ENCODE measurements at regions not wholly inside any gene's neighbourhood (a gene's known extent, or its start where the extent isn't known, plus 50 kb on each side); places are given as distances from the start of the nearest gene placed in this dataset.

DNA sequence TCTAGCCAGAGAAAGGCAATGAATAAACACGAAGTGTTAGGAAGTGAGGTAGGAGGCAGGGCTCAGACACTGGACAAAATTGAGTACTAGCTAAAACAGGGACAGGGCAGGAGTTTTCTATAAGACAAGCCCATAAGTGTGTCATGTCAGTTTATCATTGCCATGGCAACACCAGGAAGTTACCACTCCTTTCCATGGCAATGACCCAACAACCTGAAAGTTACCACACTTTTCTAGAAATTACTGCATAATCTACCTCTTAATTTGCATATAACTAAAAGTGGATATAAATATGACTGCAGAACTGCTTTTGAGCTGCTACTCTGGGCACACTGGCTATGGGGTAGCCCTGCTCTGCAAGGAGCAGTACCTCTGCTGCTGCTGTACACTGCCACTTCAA is 442.5 kb upstream of the COX7C start (continued):
- TF ChIP-seq, protein P1, sequence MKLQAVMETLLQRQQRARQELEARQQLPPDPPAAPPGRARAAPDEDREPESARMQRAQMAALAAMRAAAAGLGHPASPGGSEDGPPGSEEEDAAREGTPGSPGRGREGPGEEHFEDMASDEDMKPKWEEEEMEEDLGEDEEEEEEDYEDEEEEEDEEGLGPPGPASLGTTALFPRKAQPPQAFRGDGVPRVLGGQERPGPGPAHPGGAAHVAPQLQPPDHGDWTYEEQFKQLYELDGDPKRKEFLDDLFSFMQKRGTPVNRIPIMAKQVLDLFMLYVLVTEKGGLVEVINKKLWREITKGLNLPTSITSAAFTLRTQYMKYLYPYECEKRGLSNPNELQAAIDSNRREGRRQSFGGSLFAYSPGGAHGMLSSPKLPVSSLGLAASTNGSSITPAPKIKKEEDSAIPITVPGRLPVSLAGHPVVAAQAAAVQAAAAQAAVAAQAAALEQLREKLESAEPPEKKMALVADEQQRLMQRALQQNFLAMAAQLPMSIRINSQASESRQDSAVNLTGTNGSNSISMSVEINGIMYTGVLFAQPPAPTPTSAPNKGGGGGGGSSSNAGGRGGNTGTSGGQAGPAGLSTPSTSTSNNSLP (IDR thresholded peaks at IDR 0.05; ENCODE audit: low read depth, low read length) = no peak
- TF ChIP-seq ZSCAN22 (CRISPR knock-in tag; IDR thresholded peaks at IDR 0.05) = no peak
- TF ChIP-seq ZNF614 (CRISPR knock-in tag; IDR thresholded peaks at IDR 0.05; ENCODE audit: borderline replicate concordance) = no peak
- no peak for TF ChIP-seq ZNF766 (CRISPR knock-in tag; IDR thresholded peaks at IDR 0.05; ENCODE audit: borderline replicate concordance)

DNA sequence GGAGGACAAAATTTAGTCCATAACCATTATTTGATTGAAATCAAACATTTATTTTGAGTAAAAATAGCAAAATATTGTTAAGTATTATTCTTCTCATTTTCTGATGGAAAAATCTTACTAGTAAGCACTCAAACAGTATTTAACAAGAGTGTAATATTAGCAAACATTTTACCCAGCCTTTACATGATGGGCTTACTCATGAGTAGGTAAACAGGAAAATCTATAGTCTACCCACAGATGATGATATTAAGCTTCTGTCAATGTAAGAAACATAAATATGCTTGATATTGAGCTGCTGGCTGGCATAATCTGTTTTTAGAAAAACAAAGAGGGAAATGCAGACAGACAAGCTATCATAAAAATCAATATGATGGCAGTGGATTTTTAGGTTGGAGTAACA is 418.5 kb upstream of the COX7C start:
- Histone ChIP-seq H2AFZ (ENCODE audit: low read length) (no peak overlapping the region), H3K4me3 (replicated peaks in 1 of 3; ENCODE audit: insufficient read depth in 1 of 3, low read depth in 2 of 3, low read length in 3 of 3) (no peak overlapping the region), H4K20me1 (ENCODE audit: insufficient read depth, low read length) (no peaks in the 10 kb centered on the region), H3K36me3 (replicated peaks in 1 of 2; ENCODE audit: control insufficient read depth in 1 of 2, insufficient read depth in 2 of 2, low read length in 2 of 2) (no peaks in the 10 kb centered on the region), H3K27me3 (ENCODE audit: control insufficient read depth in 1 of 2, insufficient read depth in 2 of 2, low read length in 2 of 2) (no peaks in the 10 kb centered on the region; a peak in 1 of 5 replicates), H3K4me1 (ENCODE audit: insufficient read depth, low read length) (no peaks in the 10 kb centered on the region), H3K79me2 (ENCODE audit: insufficient read depth, low read length) (no peaks in the 10 kb centered on the region), H3K9me3 (ENCODE audit: low read length) (no peaks in the 10 kb centered on the region), H3K27ac (ENCODE audit: extremely low read length, insufficient read depth, low read length) (no peak overlapping the region), H3K4me2 (ENCODE audit: low read depth, low read length) (no peak overlapping the region), H3K9ac (ENCODE audit: insufficient read depth, low read depth, low read length) (no peak overlapping the region)
- in situ Hi-C loops (cut with HindIII; ENCODE audit: extremely low pct_ligation_motif_present, low pct_unique_long_range_greater_than_20kb) = no loop called here
- POLR2A ChIA-PET = no interaction called here
- CTCF ChIA-PET (ENCODE audit: low intra/inter-chr PET ratio, low total read pairs) = no interaction called here
- intact Hi-C loops (cut with micrococcal nuclease; ENCODE audit: unreplicated experiment) = no loop called here
- FAIRE-seq (no peak), ATAC-seq (no peak), DNase-seq (ENCODE audit: low spot score) (no peak)
- no TSS peak for BruUV-seq (replicated peaks)
- no peak for TF ChIP-seq ZNF496 (CRISPR knock-in tag; IDR thresholded peaks at IDR 0.05; ENCODE audit: insufficient replicate concordance)
- TF ChIP-seq, protein P2, sequence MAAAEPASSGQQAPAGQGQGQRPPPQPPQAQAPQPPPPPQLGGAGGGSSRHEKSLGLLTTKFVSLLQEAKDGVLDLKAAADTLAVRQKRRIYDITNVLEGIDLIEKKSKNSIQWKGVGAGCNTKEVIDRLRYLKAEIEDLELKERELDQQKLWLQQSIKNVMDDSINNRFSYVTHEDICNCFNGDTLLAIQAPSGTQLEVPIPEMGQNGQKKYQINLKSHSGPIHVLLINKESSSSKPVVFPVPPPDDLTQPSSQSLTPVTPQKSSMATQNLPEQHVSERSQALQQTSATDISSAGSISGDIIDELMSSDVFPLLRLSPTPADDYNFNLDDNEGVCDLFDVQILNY (CRISPR knock-in tag; conservative IDR thresholded peaks at IDR 0.05) = no peak
- TF ChIP-seq, protein P3, sequence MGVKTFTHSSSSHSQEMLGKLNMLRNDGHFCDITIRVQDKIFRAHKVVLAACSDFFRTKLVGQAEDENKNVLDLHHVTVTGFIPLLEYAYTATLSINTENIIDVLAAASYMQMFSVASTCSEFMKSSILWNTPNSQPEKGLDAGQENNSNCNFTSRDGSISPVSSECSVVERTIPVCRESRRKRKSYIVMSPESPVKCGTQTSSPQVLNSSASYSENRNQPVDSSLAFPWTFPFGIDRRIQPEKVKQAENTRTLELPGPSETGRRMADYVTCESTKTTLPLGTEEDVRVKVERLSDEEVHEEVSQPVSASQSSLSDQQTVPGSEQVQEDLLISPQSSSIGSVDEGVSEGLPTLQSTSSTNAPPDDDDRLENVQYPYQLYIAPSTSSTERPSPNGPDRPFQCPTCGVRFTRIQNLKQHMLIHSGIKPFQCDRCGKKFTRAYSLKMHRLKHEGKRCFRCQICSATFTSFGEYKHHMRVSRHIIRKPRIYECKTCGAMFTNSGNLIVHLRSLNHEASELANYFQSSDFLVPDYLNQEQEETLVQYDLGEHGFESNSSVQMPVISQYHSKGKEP (CRISPR knock-in tag; IDR thresholded peaks at IDR 0.05) = no peak

Data from HepG2 (cell line).